Neural cell (in vitro differentiated cells): ENCODE measurements at regions not wholly inside any gene's neighbourhood (a gene's known extent, or its start where the extent isn't known, plus 50 kb on each side); places are given as distances from the start of the nearest gene placed in this dataset.

Experiments
- H2AFZ ChIP-seq: fragments of 200-600, 300-800 bp; sonication (generic), shearing (Covaris generic); 2 replicates; pipeline ENCODE4 v1.6.0; 2014; ENCODE audit warnings: low read depth, mild to moderate bottlenecking, antibody characterized with exemption, low read length, moderate library complexity
- H3F3A ChIP-seq: fragments of 200-600 bp; shearing (Covaris generic); 2 replicates; pipeline ENCODE4 v1.6.1; 2016; ENCODE audit warnings: mild to moderate bottlenecking, moderate library complexity, mixed read lengths, antibody characterized with exemption, low read length; ENCODE audit not compliant: insufficient read depth, poor library complexity, severe bottlenecking
- H3K27ac ChIP-seq: fragments of 200-600, 300-800 bp; sonication (generic), shearing (Covaris generic); 2 replicates; pipeline ENCODE4 v1.5.1; 2014; ENCODE audit warnings: mild to moderate bottlenecking, low read length, moderate library complexity
- H3K27me3 ChIP-seq: fragments of 300-800, 200-600 bp; sonication (generic), shearing (Covaris generic); 2 replicates; pipeline ENCODE4 v1.6.0; 2014; ENCODE audit warnings: mild to moderate bottlenecking, low read depth, low read length, moderate library complexity; ENCODE audit not compliant: insufficient read depth
- H3K36me3 ChIP-seq: fragments of 300-800, 200-600 bp; sonication (generic), shearing (Covaris generic); 2 replicates; pipeline ENCODE4 v1.5.1; 2014; ENCODE audit warnings: mild to moderate bottlenecking, antibody characterized with exemption, low read length, moderate library complexity; ENCODE audit not compliant: insufficient read depth
- H3K4me2 ChIP-seq: fragments of 300-800, 200-600 bp; sonication (generic), shearing (Covaris generic); 2 replicates; pipeline ENCODE4 v1.6.0; 2014; ENCODE audit warnings: mild to moderate bottlenecking, low read length
- H3K4me3 ChIP-seq: fragments of 300-800, 200-600 bp; sonication (generic), shearing (Covaris generic); 2 replicates; pipeline ENCODE4 v1.5.1; 2014; ENCODE audit warnings: mild to moderate bottlenecking, low read length, moderate library complexity
- H3K79me2 ChIP-seq: fragments of 200-600 bp; shearing (Covaris generic); replicated peaks from 2 replicates; pipeline ENCODE4 v1.6.0; 2014; ENCODE audit warnings: mild to moderate bottlenecking, low read length, moderate library complexity; ENCODE audit not compliant: insufficient read depth
- H3K9ac ChIP-seq: fragments of 300-800, 200-600 bp; sonication (generic), shearing (Covaris generic); 2 replicates; pipeline ENCODE4 v1.6.1; 2016; ENCODE audit warnings: mild to moderate bottlenecking, low read length, mixed read lengths
- H3K9me2 ChIP-seq: fragments of 200-600 bp; shearing (Covaris generic); 2 replicates; pipeline ENCODE4 v1.6.1; 2016; ENCODE audit warnings: mild to moderate bottlenecking, low read length, mixed read lengths; ENCODE audit not compliant: insufficient read depth
- H3K9me3 ChIP-seq: fragments of 200-600, 300-800 bp; sonication (generic), shearing (Covaris generic); 2 replicates; pipeline ENCODE4 v1.6.1; 2016; ENCODE audit warnings: mild to moderate bottlenecking, mixed run types, low read length, moderate library complexity, mixed read lengths
- H4K20me1 ChIP-seq: fragments of 200-600 bp; shearing (Covaris generic); 2 replicates; pipeline ENCODE4 v1.6.1; 2016; ENCODE audit warnings: mild to moderate bottlenecking, mixed run types; ENCODE audit not compliant: insufficient read depth
- EP300 ChIP-seq: fragments of 450-650 bp; conservative IDR thresholded peaks from 2 replicates; pipeline ENCODE4 v1.6.1; 2014; ENCODE audit warnings: antibody characterized with exemption, mild to moderate bottlenecking, moderate library complexity; ENCODE audit not compliant: poor library complexity, severe bottlenecking
- EZH2 ChIP-seq: fragments of 200-600, 300-800 bp; shearing (Covaris generic), sonication (generic); IDR thresholded peaks from 2 replicates; pipeline ENCODE4 v1.6.1; 2014; ENCODE audit warnings: antibody characterized with exemption, low read length, borderline replicate concordance, mild to moderate bottlenecking; ENCODE audit not compliant: insufficient read depth, poor library complexity, severe bottlenecking
- MXI1 ChIP-seq: fragments of 450-650 bp; conservative IDR thresholded peaks from 2 replicates; pipeline ENCODE4 v1.6.1; 2014; ENCODE audit warnings: antibody characterized with exemption, mild to moderate bottlenecking; ENCODE audit not compliant: poor library complexity, severe bottlenecking
- POLR2AphosphoS5 ChIP-seq: IDR thresholded peaks from 2 replicates; pipeline ENCODE4 v1.6.1; 2012
- RAD21 ChIP-seq: fragments of 450-650 bp; conservative IDR thresholded peaks from 2 replicates; pipeline ENCODE4 v1.6.1; 2014; ENCODE audit warnings: antibody characterized with exemption, mild to moderate bottlenecking, moderate library complexity
- SMC3 ChIP-seq: fragments of 450-650 bp; conservative IDR thresholded peaks from 2 replicates; pipeline ENCODE4 v1.6.1; 2014; ENCODE audit warnings: antibody characterized with exemption, mild to moderate bottlenecking, moderate library complexity; ENCODE audit not compliant: poor library complexity
- TAF1 ChIP-seq: IDR thresholded peaks from 2 replicates; pipeline ENCODE4 v1.6.1; 2012; ENCODE audit warnings: low read depth
- TF ChIP-seq, protein P1 (sequence below): IDR thresholded peaks from 2 replicates; pipeline ENCODE4 v1.6.1; 2012; ENCODE audit warnings: borderline replicate concordance
- TF ChIP-seq, protein P2 (sequence below): fragments of 450-650 bp; IDR thresholded peaks from 2 replicates; pipeline ENCODE4 v1.5.1; 2014; ENCODE audit warnings: antibody characterized with exemption, mild to moderate bottlenecking, moderate library complexity; ENCODE audit not compliant: poor library complexity, severe bottlenecking

DNA sequence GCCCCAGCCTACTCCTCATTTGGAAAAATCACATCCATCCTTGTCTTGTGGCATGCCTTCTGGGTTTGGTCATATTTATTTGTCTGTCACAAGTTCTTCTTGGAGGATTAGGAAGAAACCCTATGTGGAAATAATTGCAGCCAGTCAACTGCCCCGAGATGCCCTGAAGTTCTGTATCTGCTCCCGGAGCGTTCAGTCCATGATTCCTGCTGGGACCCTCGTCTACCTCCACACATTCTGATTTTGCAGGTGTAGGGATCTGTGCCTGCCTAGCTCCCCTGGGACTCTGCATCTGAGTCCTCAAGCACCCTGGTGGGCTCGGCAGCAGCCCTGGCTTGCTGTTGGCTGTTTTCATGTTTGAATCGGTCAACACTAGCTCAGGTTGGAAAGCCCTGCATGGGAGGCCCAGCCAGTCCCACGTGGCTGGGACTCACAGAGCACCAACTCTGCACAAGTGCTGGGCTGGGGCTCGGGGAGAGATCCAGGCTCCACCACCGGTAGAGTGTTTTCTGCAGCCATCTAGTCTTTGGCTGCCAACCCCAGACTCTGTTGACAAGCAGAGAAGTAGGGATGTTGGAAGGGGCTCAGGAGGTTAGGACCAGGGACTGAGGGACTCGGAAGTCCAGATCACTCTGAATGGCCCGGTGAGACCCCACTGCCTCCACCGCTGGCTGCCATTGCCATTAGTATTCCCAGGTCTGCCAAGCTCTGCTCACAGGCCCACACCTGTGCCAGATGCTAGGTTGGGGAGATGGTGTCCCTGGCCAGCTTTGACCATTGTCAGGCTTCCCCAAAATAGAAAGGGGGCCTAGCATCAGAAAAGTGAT is 183.5 kb upstream of the CST7 start:
- Histone ChIP-seq H4K20me1 (no peaks in the 10 kb centered on the region), H3K9me3 (no peaks in the 10 kb centered on the region), H2AFZ (no peak overlapping the region), H3K9ac (no peak overlapping the region), H3K4me3 (no peak overlapping the region), H3K79me2 (no peaks in the 10 kb centered on the region), H3K27me3 (no peaks in the 10 kb centered on the region), H3K27ac (no peak overlapping the region), H3K9me2 (no peaks in the 10 kb centered on the region), H3K36me3 (no peaks in the 10 kb centered on the region), H3F3A (no peaks in the 10 kb centered on the region), H3K4me2 (no peak overlapping the region)
- no peak for TF ChIP-seq EZH2
- TF ChIP-seq, protein P1, sequence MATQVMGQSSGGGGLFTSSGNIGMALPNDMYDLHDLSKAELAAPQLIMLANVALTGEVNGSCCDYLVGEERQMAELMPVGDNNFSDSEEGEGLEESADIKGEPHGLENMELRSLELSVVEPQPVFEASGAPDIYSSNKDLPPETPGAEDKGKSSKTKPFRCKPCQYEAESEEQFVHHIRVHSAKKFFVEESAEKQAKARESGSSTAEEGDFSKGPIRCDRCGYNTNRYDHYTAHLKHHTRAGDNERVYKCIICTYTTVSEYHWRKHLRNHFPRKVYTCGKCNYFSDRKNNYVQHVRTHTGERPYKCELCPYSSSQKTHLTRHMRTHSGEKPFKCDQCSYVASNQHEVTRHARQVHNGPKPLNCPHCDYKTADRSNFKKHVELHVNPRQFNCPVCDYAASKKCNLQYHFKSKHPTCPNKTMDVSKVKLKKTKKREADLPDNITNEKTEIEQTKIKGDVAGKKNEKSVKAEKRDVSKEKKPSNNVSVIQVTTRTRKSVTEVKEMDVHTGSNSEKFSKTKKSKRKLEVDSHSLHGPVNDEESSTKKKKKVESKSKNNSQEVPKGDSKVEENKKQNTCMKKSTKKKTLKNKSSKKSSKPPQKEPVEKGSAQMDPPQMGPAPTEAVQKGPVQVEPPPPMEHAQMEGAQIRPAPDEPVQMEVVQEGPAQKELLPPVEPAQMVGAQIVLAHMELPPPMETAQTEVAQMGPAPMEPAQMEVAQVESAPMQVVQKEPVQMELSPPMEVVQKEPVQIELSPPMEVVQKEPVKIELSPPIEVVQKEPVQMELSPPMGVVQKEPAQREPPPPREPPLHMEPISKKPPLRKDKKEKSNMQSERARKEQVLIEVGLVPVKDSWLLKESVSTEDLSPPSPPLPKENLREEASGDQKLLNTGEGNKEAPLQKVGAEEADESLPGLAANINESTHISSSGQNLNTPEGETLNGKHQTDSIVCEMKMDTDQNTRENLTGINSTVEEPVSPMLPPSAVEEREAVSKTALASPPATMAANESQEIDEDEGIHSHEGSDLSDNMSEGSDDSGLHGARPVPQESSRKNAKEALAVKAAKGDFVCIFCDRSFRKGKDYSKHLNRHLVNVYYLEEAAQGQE: no peak
- TF ChIP-seq, protein P2, sequence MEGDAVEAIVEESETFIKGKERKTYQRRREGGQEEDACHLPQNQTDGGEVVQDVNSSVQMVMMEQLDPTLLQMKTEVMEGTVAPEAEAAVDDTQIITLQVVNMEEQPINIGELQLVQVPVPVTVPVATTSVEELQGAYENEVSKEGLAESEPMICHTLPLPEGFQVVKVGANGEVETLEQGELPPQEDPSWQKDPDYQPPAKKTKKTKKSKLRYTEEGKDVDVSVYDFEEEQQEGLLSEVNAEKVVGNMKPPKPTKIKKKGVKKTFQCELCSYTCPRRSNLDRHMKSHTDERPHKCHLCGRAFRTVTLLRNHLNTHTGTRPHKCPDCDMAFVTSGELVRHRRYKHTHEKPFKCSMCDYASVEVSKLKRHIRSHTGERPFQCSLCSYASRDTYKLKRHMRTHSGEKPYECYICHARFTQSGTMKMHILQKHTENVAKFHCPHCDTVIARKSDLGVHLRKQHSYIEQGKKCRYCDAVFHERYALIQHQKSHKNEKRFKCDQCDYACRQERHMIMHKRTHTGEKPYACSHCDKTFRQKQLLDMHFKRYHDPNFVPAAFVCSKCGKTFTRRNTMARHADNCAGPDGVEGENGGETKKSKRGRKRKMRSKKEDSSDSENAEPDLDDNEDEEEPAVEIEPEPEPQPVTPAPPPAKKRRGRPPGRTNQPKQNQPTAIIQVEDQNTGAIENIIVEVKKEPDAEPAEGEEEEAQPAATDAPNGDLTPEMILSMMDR: no peak
- TF ChIP-seq POLR2AphosphoS5: no peak

DNA sequence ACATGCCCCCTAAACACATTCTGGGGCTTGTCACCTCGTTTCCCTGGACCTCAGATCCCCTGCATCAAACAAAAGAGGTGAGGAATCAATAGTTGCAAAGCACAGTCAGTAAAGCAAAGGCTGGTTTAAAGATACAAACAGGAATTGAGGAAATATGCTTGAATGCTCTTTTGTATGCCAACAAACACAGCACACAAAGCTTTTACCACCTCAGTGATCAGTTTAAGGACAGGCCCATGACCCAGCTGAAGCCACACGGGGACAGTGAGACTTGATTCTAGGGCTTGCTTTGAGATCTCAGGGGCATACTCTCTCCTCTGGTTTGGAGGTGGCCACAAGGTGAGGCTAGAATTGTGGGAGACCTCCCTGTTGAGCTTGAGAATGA is 182.9 kb upstream of the CST7 start:
- Histone ChIP-seq H4K20me1 (no peaks in the 10 kb centered on the region), H3K27me3 (no peaks in the 10 kb centered on the region), H2AFZ (no peak overlapping the region), H3K27ac (no peak overlapping the region), H3K36me3 (no peaks in the 10 kb centered on the region), H3K79me2 (no peaks in the 10 kb centered on the region), H3F3A (no peaks in the 10 kb centered on the region), H3K4me2 (no peak overlapping the region), H3K9me3 (no peaks in the 10 kb centered on the region), H3K4me3 (no peak overlapping the region), H3K9ac (no peak overlapping the region), H3K9me2 (no peaks in the 10 kb centered on the region)
- TF ChIP-seq EP300: no peak
- TF ChIP-seq TAF1: no peak
- TF ChIP-seq RAD21: no peak
- TF ChIP-seq, protein P1: no peak
- no peak for TF ChIP-seq MXI1
- no peak for TF ChIP-seq EZH2
- TF ChIP-seq, protein P2: no peak
- TF ChIP-seq SMC3: no peak
- TF ChIP-seq POLR2AphosphoS5: no peak
